ENCODE measurements at regions not wholly inside any gene's neighbourhood (a gene's known extent, or its start where the extent isn't known, plus 50 kb on each side); places are given as distances from the start of the nearest gene placed in this dataset.

DNA sequence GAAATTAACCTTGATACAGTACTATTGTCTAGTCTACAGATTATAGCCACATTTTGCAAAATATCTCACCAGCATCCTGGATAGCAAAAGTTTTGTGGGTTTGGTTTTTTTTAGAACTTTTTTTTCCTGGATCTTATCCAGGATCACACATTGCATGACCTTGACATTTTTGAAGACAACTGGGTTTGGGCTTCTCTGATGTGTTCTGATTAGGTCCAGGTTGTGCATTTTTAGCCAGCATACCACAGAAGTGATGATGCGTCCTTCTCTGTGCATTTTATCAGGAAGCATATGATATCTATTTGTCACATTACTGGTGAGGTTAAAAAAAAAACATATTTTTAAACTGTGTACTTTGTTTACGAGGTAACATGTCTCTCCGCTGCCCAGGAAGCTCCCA lies 221.0 kb upstream of the OSR1 start:
- DNase-seq, result no peak

DNA sequence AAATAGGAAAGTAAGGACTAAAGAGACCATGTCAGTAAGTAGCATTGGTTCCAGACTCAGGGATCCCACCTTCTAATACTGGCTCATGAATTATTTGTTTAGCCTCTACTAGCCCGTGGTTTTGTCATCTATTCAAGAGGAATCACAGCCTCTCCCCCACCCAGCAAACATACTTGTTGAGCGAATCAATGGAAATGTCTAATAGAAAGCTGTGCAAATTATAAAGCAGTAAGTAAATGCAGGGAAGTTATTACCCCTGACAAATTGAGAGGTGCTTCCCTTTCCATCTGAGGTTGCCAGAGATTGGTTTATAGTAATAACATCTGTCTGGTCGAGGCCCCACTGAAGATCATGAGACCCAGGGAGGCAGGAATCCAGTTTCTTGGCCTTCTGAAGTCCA lies 219.3 kb upstream of the OSR1 start:
- DNase-seq, result no peak

DNA sequence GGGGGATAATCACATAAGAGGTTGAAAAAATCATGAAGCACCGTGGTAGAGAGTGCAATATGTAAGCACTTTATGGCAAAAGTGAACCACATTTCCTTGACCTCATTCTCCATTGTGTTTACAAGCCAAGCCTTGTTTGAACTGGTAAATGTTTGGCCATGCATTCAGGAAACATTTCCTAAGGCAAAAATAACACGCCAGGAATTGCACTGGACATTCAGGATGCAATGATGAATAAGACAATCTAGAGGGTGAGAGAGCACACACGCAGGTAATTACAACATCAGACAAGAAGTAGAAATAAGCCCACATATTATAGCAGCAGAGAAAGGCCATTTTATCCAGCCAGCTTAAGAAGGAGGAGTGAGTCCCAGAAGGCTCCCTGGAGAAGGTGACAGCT lies 218.0 kb upstream of the OSR1 start:
- no peak for DNase-seq

DNA sequence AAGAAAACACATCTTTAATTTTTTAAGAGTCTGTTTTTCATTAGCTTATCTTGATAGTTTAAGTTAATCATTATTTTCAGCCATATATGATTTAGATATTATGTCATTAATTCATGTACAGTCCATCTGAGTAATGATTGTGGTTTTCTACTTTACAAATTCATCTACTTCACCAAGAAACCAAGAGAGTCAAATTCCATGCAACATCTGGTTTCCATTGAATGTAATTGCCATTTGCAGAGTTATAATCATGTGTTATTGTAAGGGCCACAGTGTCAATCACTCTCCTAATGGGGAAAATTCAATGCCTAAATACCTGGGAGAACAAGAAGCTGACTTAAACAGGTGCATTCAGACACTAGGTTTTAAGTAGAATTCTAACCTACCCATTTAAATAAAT lies 217.2 kb upstream of the OSR1 start:
- no peak for DNase-seq

DNA sequence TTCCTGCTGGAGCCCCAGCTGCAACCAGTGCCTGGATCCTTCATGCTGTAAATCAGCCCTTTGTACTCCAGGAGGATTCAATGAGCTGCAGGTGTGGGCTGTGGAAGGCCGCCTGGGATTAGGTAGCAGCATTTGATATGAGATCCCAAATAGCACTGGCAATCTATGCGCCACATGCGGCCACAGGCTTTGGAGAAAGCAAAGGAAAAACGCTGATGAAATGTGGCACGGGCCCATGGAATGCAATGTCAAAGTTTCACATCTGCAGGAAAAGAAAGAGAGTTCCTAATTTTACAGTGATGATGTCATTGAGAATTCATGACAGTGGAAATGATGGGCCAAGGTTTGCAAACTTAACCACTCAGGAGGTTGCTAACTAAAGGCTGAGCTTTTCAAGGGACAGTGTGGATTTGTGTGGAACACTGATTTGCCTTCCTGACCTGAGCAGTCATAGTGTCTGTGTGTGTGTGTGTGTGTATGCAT lies 216.4 kb upstream of the OSR1 start:
- no peak for DNase-seq

DNA sequence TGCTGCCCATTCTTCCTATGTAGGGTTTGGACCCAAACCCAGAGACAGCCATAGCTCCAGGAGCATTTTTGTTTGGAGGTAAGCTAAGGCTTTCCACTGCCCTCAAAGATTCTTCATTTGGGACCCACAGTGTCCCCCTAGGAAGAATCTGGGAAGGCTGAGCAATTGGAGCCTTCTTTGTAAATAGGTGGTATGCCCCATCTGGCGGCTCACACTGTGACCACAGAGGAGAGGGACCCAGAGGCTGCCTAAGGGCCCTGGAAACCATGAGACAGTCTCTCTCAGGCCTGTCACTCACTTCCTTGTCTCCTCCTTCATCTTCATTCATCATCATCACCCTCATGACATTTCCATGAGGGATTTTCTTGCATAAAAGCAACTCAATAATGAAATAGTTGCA lies 215.4 kb upstream of the OSR1 start:
- DNase-seq, result no peak

DNA sequence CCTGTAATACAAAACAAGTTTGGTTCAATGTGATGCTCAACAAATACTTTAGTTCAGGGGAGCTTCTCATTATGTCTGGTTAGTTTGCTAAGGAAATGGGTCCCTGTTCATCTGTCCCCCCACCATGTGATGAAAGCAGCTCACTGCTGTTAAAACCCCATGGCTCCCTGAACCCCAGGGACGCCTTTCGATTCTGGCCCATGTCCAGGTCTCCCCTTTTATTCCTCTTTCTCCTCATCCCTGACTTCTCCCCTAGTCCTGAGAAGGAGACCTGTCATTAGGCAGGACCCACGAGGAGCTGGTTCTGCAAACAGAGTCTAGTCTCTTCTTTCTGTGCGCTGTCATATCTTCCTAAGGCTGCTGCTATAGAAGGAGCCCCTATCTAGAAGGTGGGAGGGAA lies 213.3 kb upstream of the OSR1 start:
- no peak for DNase-seq

DNA sequence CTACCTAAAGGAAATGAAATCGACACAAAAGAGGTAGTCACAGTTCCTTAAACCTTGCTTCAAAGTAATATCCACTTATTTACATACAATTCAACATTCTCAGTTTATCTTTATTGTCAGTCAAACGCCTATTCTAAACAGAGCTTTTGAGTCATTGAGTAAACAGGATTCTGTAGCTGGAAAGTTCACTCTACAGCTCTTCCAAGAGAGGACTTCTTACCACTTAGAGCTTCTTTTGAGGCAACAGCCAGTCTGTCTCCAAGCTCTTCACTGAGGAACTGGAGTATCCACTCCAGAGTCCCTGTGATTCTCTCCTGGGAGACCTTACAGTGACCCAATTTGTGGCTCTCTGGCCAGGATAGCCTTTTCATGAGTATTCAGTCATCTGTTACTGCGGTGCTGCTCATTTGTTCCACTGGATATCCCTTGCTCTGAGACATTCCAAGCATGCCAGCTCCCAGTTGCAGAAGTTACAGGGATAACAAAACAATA lies 210.9 kb upstream of the OSR1 start:
- no peak for DNase-seq

DNA sequence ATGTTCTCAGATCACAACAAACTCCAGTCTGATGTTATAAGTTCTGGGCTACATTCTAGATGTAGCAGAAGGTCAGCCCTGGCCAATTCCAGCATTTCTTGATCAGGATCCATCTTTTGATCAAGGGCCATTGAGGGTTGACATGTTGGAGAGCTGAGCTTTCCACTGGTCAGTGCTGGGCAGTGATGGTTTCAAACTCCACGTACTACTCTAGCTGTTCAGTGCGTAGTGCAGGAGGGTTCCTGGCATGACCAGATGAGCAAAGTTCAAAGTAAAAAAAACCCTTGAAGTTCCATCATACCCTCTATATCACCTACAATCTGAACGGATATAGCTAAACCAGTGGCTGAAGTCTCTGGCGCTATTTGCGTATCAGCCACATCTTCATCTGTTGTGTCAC lies 210.4 kb upstream of the OSR1 start:
- no peak for DNase-seq

DNA sequence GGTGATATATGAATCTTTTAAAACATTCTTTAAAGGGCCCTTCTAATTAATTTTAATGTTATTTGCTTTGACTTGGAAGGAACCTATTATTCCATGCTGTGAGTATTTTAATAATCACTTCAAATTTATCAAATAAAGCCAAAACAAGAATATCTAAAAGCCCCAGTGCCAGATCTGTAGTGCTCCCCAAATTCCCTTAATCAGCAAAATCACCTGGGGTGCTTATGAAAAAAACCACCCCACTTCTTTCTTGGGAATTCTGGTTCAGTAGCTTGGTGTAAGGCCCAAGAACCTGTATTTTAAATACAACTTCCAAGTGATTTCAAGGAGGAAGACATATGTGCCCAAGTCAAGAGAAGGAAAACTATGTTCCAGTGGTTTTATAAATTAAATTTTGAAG lies 202.4 kb upstream of the OSR1 start:
- no peak for DNase-seq

DNA sequence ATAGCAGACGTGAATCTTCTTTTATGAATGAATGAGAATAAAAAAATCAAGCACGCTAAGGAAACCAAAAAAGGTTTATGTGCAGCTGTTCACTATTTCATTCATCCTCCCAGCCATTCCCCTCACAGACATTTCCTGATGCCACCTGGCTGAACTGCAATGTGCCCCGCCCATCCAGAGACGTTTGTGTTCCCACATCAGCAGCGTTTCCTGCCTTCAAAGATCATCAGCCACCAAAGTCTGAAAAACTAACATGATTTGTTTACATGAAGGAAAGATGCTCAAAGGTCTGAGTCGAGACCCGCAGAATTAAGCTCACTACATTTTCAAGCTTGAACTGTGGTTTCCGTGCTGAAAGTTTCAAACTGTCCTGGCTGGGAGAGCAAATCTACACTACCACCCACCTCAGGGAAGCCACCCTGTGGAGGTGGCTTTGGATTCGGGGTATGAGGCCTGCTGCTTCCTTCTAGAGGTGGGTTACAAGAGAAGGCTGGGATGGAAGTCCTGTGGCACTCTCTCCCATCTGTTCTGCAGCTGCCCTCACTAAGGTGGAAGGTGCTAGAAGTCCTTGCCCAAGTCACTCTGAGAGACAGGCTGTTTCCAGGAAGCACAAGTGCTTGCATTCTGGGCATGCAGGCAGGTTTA lies 201.3 kb upstream of the OSR1 start:
- no peak for DNase-seq

DNA sequence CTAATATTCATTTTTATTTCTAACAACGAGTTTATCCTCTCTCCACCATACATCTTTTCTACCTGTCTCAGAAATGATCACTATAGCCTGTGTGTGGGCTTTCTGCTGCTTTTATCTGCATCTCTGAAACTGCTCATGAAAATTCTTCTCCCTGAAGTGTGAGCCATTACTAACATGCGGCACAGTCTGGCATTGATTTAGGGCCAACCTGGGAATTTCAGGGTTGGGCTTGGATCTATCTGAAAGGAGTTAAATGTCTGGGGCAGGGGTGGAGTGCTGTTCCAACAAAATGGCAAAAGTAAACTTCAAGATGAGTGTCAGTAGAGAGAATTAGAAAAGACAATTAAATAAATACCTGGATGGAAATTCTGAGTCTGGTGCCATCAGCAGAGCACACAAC lies 198.2 kb upstream of the OSR1 start:
- no peak for DNase-seq

DNA sequence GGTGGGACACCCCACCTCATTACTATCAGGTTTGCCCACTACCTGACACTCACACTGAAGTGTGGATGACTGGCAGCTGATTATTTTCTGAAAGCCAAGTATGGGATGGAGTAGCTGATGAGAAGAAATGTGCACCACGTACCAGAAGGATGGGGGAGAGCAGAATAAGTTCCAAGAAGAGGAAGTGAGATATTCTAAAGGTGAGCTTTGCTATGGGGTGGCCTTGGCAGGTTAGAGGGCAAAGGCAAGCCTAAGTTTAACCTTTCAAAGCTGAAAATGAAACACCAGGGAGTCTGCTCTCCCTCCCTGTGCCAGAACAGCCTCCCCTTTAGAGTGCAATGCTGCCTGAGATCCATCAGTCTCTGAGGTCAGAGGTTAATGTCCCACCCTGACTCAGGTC lies 196.1 kb upstream of the OSR1 start:
- DNase-seq, result no peak

DNA sequence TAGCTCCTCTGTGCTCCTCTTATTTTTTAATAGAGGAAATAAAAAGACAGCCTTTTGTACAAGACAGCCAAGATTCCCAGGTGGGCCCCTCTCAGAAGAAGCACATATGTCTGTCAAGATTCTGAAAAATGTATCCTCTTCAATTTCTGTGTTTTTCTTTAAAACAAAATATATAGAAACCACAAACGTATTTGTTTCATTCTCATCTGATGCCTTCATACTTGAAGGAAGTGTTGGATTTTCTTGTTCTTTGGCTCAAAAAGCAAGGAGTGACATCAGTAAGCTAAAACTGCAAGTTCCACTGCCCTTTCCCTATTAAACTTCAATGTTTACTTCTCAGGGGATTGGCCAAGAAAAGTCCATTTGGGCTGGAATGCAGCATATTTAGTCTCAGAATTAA lies 193.8 kb upstream of the OSR1 start:
- no peak for DNase-seq

DNA sequence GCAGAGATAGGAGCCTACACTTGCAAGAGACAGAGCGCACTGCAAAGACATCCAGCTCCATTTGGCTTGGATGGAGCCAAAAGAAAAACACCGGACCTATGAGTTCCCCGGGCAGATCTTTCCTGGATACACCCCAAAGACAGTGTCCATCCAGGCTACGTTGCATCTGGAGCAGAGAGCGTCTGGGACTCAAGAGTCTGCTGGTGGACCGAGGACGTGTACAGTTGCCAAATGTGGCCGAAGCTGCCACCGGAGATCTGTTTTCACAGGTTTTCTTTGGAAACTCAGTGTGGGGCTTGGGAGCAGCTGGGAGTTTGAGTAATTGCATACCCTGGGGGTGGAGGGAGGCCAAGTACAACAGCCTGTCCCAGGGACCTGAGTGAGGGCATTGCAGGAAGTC lies 192.3 kb upstream of the OSR1 start:
- DNase-seq, result no peak

DNA sequence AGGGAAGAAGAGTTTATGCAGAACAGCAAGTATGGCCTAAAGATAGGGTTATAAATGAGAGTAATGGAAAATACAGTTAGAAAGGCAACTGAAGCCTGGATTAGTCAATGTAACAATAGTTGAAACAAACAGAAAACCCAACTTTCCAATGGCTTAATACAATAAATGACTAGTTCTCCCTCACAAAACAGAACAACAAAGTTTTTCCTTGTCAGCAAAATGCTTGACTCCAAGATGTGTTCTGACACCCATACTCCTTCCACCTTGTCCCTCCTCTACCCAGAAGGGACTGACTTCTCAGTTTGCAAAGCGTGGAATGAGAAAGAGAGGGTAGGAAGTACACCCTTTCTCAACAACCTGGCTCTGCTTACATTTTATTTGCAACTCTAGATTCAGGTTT lies 191.4 kb upstream of the OSR1 start:
- DNase-seq, result no peak

DNA sequence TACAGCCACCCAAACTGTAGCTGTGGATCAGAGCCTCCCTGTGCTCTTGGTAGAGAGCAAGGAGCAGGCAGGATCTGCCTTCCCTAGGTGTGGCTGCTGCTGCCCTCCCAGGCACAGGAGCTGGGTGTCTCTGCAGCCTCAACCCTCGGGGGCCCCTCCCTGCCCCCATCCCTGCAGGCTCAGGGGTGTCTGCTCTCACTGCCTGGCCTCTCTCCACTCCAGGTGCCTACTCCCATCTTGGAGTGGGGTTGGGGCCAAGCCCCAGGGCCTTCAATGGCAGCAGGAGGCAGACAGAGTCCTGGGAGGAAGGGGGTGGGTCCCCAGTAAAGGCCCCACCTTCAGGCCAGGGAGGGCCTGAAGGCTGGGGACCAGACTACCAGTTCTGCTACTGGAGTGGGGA lies 189.7 kb upstream of the OSR1 start:
- DNase-seq, result no peak

DNA sequence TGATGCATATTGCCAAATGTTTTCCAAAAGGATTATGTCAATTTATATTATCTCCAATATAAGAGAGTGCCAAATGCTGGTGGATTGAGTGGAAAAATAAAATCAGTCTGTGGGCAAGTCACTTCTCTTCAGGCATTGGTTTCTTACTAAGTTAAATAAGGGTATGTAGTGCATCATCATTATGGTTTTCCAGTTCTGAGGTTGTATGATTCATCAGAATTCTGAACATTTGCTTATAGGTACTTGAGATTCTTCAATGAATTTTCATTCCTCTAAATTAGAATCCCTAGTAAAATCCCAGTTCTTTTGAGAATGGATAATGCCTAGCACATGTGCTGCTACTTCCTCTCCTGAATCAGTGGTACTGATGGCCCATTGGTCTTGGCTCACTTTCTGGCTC lies 188.9 kb upstream of the OSR1 start:
- no peak for DNase-seq

DNA sequence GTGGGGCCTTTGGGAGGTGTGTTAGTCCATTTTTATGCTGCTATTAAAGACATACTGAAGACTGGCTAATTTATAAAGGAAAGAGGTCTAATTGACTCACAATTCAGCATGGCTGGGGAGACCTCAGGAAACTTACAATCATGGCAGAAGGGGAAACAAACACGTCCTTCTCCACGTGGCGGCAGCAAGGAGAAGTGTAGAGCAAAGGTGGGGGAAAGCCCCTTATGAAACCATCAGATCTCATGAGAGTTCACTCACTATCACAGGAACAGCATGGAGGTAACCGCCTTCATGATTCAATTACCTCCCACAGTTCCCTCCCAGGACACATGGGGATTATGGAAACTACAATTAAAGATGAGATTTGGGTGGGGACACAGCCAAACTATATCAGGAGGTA lies 187.1 kb upstream of the OSR1 start:
- no peak for DNase-seq

DNA sequence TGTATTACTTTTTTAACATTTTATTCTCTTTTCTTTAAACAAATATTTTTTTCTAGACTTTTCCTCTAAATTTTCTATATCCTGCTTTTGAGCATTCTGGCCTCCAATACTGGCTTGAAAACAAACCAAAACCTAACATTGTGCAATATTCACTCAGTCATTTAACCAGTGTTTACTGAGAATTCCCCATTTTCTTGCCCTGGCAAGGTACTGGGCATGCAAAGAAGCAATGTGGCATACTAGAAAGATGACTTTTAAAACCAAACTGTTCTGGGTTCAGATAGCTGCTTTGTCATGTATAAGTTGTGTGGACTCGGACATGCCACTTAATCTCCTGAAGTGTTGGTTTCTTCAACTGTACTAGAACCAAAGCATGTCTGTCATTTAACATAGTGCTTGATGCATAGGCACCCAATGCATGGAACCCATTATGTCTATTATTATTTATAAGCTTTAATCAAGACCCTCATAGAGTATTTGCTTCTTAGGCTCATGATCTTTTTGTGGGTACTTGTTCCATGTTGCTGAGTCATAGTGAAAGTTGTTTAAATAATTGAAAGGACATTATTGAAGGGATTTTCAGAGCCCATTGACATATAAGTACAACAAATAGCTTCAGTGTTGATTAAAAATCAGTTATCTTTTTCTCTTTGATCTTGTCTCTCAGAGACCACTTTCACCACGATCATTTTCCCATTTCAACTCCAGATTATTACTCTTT lies 185.4 kb upstream of the OSR1 start:
- no peak for DNase-seq

DNA sequence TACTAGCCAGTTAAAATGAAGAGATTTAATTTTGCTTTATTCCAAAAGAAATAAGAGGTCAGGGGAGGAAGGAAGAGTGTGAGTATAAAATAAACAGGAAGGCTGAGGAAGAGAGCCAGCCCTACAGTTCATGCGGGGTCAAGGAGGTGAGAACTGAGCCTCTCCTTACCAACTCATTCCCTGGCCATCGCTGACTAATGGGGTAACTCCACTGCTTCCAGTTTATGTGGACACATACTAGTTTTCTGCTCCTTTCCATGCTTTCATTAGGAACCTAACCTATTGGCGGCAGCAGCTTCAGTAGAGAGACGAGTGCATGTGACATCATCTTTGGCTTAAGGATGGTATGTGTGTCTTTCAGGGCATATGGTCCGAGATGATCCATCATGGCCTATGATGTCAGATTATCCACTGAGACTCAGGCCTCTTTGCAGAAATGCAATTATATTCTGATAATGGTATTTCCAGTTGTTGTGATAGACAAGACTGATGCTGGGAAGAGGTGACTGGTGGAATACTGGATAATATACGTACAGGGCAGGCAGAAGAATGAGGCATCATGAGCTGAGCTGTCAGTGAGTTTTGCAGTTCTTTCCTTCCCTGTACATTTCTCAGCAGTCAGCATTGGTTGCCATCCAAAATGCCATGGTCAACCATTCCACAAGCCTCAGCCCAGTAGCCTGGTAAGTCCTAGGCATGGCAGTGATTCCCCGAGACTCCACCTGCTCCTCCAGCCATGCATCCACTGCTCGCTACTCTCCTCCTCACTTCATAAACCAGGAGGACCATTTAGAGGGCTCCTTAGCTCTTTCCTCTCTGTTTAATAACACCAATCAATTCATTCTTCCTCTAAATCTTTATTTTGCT lies 184.6 kb upstream of the OSR1 start:
- no peak for DNase-seq

DNA sequence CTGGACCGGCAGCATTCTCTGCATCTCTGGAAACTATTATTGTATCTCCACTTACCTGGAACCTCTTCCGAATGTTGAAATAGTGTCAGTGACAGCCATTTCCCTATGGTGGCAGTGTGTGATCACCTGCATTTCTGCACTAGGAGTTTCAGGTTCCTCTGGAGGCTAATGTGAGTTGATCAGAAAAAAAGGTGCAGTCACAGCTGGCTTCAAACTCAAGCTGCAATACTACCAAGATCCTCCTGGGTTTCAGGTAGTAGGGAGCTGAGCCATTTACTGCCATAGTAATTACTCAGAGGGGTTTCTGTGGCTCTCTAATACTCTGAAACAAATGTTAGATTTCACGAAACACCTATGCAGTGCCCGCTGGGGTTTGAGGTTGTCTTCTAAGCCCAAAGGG lies 183.5 kb upstream of the OSR1 start:
- DNase-seq, result no peak

DNA sequence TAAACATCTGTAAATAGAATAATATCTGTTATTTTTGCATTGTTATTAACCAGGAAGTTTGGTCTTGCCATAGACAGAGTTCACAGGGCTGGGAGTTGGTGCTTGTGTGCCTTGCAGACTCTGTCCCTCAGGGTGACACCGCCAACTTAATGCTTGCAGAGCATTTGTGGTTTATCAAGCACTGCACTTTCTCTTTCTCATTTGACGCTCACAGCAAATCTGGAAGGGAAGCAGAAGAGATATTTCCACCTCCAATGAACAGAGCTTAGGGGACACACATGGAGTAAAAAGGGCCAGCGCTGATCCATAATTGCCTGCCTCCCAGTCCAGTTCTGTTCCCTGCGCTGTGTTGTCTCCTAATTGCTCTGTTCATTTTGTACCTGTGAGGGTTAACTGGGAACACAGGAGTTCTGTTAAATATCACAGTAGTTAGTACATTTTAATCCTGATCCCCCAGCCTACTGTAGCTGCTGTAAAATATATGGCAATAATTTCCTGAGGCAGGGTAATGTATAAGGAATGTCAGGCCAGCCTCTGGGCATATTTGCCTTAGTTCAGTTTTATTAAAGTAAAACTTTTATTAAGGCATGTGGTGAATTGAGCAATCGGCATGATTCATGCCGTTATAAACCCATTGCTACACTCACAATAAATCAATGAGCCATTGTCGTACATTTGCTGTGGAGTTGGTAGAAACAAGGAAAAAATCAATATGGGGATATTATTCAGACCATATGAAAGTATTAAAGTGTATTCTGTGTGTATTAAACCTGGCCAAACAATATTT lies 182.5 kb upstream of the OSR1 start:
- no peak for DNase-seq

All from NCI-H2107 (cell line).